C4-2B (cell line): ENCODE measurements at regions not wholly inside any gene's neighbourhood (a gene's known extent, or its start where the extent isn't known, plus 50 kb on each side); places are given as distances from the start of the nearest gene placed in this dataset.

Source experiments
- CTCF ChIP-seq: fragments of 450-650 bp; conservative IDR thresholded peaks from 2 replicates; pipeline ENCODE4 v1.5.1; 2017; ENCODE audit warnings: mild to moderate bottlenecking
- ZFX ChIP-seq: fragments of 450-650 bp; IDR thresholded peaks from 2 replicates; pipeline ENCODE4 v1.6.1; 2017

- no peak for TF ChIP-seq CTCF
- no peak for TF ChIP-seq ZFX
Measured at GRCh38 chr3:191120447-191121298, 78.4 kb upstream of the OSTN start.
